GM20000 (cell line): ENCODE measurements at regions not wholly inside any gene's neighbourhood (a gene's known extent, or its start where the extent isn't known, plus 50 kb on each side); places are given as distances from the start of the nearest gene placed in this dataset.

Experiments used
- DNase-seq: peaks from one replicate; pipeline ENCODE4 v3.0.0; 2012; ENCODE audit warnings: low spot score
- TF ChIP-seq, protein P1 (sequence below): IDR thresholded peaks from 2 replicates; pipeline ENCODE4 v1.5.1; 2012; ENCODE audit warnings: mild to moderate bottlenecking, control low read depth; ENCODE audit errors: extremely low read depth, missing control alignments

DNA sequence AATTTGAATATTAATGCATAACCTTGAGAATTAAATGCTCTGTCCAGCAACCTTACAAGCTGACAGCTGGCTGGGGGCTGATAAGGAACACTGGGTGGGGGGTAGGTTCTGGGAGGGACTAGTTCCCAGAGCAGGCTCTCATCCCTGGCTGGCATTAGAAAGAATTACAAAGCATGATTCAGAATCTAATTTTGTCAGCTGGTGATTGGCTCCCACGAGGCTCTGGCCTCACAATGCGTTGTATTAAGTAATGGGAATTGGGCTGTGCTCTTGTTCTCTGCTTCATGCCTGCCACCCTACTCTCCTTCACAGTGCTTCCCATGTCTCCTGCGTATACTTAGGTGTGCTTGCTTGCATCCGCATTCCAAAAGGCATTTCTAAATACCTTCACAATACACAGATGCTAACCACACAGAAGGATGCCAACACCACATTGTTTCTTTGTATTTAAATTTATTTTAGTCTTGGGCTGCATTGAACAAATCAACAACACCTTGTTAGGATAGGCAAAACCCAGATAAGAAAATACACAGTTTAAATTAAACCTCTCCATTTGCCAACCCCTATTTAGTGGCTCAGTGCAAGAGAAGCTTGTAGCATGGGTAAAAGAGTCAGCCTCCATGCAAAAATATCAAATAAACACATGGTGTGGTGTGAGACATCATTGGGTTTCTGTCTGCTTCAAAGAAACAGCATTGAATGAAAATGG, 434.5 kb upstream of the JAG1 start:
- TF ChIP-seq, protein P1, sequence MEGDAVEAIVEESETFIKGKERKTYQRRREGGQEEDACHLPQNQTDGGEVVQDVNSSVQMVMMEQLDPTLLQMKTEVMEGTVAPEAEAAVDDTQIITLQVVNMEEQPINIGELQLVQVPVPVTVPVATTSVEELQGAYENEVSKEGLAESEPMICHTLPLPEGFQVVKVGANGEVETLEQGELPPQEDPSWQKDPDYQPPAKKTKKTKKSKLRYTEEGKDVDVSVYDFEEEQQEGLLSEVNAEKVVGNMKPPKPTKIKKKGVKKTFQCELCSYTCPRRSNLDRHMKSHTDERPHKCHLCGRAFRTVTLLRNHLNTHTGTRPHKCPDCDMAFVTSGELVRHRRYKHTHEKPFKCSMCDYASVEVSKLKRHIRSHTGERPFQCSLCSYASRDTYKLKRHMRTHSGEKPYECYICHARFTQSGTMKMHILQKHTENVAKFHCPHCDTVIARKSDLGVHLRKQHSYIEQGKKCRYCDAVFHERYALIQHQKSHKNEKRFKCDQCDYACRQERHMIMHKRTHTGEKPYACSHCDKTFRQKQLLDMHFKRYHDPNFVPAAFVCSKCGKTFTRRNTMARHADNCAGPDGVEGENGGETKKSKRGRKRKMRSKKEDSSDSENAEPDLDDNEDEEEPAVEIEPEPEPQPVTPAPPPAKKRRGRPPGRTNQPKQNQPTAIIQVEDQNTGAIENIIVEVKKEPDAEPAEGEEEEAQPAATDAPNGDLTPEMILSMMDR = no peak
- DNase-seq = no peak

- DNase-seq = no peak
- TF ChIP-seq, protein P1 = no peak
Observed at GRCh38 chr20:11110535-11110934, 436.7 kb upstream of the JAG1 start.

GRCh38 chr20:11111191-11111590, 437.4 kb upstream of the JAG1 start:
- TF ChIP-seq, protein P1 = no peak
- no peak for DNase-seq

GRCh38 chr20:11112832-11113231, 439.0 kb upstream of the JAG1 start:
- DNase-seq = no peak
- TF ChIP-seq, protein P1 = no peak

GRCh38 chr20:11114382-11114781, 440.6 kb upstream of the JAG1 start:
- no peak for DNase-seq
- TF ChIP-seq, protein P1 = no peak

- TF ChIP-seq, protein P1 = no peak
- DNase-seq = no peak
Observed at GRCh38 chr20:11117808-11118528, 444.2 kb upstream of the JAG1 start.

DNA sequence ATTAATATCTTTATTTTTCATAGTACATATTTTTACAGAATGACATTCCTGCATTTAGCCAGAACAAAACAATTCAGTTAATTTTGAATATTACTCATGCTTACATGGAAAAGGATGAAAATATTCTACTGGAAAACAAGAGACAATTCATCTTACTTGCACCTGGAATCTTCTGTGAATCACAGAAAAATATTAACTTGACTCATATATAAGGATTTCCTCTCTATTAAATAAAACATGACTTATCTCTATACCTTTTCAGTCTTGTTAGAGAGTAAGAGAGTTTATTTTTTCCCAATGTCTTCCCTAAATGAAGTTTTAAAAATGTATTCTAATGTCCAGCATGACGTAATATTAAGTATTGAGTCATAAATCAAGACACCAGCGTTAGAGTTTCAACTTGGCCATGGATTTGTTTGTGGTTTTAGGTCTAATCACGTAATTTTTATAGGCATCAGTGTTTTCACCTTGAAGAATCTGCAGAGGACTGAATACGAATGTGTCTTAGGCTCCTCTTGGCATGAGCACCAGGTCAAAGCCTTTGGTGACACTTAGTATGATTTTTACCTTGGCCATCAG, 445.1 kb upstream of the JAG1 start:
- TF ChIP-seq, protein P1 = no peak
- no peak for DNase-seq
